ENCODE measurements at regions not wholly inside any gene's neighbourhood (a gene's known extent, or its start where the extent isn't known, plus 50 kb on each side); places are given as distances from the start of the nearest gene placed in this dataset.

GRCh38 chr12:92235703-92236472 lies 90.2 kb upstream of the BTG1 start:
- TF ChIP-seq CTCF (IDR thresholded peaks at IDR 0.05), result no peak
- TF ChIP-seq EZH2phosphoT487 (IDR thresholded peaks at IDR 0.05), result no peak
- TF ChIP-seq EZH2 (IDR thresholded peaks at IDR 0.05), result no peak

Data from neural progenitor cell (in vitro differentiated cells).